ENCODE measurements at regions not wholly inside any gene's neighbourhood (a gene's known extent, or its start where the extent isn't known, plus 50 kb on each side); places are given as distances from the start of the nearest gene placed in this dataset.

DNA sequence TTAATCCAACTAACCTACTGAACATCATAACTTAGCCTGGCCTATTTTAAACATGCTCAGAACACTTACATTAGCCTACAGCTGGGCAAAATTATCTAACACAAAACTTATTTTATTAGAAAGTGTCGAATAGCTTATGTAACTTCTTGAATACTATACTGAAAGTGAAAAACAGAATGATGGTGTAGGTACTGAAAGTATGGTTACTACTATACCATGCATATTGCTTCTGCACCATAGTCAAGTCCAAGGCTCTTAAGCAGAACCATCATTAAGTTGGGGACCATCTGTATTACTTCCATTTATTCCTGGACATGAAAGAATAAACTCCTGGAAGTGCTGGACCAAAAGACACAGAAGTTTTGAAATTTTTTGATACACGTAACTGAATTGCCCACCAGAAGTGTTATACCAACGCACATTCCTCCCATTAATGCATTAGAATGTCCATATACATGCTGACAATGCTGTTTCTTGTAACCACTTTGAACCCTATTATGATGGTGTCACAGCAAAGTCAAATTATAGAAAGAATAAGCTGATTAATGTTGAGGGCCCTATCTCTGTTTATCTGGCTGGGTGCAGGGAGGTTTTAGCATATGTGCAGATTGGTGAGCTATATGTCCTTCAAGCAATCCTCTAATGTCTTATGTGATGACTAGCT is 375.7 kb downstream of the ACTL7B start:
- DNase-seq = no peak

DNA sequence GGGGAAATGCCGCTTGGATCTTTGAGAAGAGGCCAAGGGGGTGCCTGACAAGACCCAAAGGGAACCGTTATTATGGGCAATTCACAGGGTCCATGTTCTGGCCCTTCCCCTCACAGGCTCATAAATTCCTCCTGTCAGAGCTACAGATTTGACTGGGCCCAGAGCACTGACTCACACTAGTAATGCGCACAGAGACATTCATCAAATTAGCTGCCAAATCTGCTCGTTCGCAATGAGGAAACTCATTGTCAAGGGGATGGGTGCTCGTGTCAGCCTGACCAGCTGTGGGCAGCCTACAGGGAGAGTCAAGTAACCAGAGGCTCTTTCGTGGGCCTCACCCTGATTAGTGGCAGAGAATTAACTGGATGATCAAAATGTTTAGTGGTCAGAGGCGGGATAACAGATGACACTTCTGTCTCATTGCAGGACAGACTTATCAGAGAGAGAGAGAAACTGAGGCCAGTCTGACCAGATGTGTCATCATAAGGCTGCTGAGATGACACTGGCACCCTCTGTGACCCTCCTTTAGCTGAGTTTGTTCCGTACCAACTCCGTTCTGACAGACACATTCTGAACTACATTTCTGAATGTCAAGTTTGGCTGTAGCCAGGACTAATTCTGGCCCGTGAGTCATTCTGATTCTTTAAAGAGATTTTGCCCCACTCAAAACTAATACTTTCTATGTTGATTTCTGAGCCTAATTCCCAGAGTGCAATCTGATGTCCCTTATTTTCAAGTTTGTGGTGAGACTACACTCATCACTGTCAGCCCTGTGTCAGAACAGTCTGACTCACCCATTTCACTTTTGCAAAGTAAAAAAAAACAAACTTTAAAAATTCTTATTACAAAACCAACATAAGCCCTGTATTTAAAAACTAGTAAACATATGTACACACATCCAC is 377.1 kb downstream of the ACTL7B start:
- DNase-seq = no peak

DNA sequence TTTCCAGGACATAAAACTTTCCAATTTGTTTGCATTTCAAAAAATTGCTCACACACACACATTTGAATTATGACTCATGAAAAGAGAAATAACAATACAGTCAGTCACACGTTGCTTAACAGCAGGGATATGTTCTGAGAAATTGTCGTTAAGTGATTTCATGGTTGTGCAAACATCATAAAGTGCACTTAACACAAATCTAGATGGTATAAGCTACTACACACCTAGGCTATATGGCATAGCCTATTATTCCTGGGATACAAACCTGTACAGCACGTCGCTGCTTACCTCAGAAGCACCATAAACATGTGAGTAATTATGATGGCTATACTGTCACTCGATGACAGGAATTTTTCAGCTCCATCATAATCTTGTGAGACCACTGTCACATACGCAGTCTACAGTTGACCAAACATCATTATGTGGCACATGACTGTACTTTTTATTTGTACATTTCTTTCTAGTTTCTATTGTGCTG is 378.2 kb downstream of the ACTL7B start:
- peak; percentile 1 for DNase-seq

DNA sequence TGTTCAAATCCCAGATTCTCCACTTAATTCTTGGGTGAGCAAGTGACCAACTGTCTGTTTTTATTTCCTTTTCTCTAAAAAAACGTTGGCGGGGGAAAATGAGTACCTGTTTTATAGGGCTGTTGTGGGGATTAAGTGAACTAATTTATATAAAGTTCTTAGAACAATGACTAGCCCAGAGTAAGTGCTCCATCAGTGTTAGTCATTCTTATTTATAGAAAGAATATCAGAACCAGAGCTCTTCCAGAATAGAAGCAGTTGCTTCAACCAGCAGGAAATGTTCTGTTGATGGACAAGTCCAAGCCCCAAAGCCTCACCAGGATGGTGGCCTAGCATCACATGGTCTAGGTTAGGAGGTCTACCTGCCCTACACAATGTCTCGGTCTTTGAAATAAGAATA is 379.2 kb downstream of the ACTL7B start:
- DNase-seq = no peak

DNA sequence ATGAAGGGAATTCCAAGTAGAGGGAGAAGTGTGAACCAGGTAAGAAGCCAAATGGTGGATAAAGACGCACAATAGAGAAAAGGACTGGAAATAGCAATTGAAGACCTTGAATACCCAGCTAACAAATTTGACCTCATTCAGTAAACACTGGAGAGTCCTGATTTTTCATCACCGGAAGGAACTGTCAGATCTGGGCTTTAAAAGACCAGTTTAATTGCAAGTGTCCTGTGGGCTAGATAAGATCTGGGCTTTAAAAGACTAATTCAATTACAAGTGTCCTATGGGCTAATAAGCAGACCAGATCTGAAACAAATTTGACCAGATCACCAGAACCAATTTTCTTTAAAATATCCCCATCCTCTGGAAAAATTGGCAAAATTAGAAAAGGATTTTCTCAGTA is 380.0 kb downstream of the ACTL7B start:
- DNase-seq = peak; percentile 14

DNA sequence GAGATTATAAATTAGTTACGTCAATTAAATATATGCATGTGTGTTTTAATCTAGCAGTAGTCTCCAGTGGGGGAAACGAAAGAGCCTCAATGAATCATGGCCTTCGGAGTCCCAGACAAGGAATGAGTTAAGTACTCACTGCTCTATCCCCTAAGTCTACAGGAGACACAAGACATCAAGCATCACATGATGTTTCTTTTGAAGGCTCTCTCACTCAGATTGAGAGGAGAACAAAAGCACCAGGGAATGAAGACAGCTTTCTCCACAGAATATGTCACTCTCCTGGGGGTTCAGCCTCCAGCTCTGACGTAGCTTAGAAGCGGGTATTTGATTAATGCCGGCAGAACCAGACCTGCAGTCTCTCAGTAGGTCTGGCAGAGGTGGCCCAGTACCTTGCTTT is 381.4 kb downstream of the ACTL7B start:
- DNase-seq = no peak

DNA sequence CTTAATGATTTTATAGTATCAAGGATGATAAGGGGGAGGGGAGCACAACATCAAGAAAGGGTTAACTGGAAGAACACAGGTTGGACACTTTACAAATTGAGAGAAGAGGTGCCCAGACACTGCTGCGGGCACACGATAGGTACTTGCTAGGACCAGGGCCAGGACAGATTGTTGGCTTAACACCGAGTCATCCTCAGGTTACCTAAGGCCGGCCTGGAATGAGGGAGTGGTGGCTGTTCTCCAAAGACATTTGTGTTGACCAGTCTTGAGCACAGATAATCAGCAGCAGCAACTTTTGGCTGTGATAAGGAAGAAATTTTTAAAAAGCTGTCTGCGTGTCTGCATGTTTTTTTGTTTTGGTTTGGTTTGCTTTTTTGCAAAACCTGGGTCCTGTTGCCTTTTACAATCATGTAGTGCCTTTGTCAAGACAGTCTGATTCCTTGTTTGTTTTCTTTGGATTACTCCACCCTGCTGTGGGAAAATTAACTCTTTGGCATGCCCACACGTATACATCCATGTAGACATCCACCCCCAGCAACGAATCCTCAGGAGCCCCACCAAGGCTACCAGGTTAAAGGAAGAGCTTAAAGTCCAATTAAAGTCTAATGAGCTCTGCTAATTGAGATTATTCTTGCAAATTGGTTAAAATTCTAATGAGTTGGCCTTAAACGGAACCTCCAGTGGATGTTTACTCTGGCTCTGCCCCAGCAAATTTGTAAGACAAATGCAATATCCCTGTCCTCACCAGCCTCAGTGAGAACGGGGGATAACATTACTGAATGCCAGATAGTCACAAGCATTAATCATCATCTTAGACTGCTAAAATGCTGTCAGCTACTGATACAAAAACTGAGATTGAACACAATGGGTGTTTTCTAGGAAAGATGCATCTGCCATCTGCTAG is 382.3 kb downstream of the ACTL7B start:
- peak; percentile 24 for DNase-seq

DNA sequence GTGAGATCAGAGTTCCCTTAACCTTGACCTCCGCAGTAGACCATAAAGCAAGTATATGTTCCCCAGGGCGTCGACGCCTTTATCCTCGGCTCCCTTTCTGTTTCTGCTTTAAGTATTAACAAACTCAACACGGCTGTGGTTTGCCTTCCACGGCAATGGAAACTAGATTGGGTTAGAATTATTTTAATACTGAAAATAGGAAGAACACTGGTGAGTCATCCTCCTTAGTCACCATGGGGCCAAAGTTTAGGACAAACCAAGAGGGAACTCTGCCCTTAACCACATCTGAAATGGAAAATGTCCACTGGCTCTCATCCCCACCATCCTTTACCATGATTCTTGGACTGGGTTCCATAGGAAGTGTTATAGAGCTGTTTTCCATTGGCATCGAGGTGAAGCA is 386.1 kb downstream of the ACTL7B start:
- DNase-seq = no peak

DNA sequence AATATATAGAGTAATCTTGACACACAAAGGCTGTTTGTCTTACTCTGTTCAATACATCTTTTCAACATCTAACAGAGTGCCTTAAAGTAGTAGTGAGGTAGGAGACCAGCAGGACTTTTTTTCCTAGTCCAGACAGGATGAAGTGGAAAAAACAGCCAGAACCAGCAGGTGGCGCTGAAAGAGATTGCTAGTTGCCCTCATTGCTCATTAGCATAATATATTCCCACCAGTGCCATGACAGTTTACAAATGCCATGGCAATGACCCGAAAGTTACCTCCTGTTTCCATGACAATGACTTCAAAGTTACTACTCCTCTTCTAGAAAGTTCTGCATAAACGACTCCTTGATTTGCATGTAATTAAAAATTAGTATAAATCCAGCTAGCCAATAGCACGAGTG is 387.4 kb downstream of the ACTL7B start:
- DNase-seq = peak; percentile 8

DNA sequence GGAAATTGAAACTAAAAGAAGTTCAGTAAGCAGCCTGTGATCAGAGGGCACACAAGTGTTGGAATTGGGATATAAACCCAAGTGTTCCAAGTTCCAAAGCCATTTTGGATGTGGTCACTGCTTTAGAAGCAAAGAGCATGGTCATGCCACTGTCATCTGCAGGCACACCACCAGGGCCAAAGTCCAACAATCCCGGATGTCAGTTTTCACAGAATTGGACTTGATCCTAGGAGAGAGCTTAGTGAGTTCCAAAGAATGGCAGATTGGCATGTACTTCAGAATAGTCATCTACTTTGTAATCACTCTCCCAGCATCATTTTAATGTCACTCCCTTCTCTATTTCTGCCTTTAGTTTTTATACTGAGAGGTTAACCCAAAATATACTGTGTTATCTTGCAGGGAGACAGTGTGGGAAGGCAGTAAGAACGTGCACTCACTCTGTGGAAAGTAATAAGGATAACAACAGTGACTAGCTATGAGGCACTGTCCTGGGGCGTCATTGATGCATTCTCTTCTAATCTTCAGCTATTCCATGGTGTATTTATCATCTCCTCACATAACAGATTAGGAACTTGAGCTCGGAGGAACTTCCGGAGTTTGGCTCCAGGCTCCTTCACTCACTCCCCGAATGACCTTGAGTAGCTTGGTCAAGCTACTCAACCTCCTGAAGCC is 388.0 kb downstream of the ACTL7B start:
- DNase-seq = no peak

DNA sequence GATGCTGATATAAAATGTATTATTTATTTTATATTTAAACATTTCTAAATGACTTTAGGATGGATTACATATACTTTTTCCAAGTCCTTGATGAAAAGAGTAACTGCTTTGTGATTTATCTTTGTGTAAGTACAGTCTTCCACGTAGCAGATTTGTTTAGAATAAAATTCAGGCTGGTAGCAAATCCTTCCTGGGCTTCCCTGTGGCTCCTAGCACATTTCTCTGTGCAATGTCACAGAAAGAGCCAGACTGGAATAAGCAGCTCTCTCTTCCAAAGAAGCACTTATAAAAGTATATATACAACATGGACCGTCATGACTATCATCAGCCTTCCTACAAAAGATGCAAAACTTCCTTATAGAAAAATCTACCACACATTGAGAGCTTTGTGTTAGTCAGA is 388.6 kb downstream of the ACTL7B start:
- no peak for DNase-seq

DNA sequence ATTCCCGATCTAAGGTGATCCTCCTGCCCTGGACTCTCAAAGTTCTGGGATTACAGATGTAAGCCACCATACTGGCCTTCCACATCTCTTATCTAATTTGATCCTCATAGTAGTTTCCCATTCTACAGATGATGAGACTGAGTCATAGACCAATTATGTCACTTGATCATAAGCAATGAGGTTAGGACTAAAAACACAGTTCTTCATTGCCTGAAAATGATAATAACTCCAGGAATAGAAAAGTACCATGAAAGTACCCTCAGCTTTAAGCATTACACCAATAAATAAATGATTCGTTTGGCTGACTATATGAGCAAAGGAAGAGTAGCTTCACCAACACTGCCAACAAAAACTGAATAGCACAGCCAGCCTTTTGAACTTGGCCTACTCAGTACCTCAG is 389.5 kb downstream of the ACTL7B start:
- no peak for DNase-seq

DNA sequence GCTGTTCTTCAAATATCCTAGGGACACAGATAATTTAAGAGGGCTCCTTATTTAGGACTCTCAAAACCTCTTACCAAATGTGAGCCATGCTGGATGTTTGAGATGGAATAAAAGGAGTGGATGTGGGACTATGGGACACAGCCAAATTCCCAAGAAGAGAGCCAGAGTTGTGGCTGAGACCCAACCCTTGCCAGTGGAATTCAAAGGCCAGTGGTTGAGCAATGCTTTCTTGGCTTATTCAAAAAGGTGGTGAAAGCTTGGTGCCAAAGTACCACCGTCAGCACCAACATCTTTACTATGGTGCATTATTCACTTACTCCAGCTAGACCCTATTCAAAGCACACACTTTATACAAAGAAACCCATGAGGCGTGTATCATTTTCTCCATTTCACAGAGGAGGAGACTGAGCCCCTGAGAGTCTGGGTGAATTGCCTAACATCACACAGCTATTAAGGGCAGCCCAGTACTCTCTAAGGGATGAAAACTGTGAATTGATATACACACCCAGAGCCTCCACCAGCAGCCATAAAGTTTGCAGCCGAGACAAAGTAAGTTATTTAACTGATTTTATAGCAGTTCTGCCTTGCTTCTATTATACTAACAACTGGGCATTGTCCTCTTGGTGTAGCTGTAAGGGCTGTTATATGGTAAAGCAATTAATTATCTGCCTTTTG is 391.7 kb downstream of the ACTL7B start:
- DNase-seq = no peak

DNA sequence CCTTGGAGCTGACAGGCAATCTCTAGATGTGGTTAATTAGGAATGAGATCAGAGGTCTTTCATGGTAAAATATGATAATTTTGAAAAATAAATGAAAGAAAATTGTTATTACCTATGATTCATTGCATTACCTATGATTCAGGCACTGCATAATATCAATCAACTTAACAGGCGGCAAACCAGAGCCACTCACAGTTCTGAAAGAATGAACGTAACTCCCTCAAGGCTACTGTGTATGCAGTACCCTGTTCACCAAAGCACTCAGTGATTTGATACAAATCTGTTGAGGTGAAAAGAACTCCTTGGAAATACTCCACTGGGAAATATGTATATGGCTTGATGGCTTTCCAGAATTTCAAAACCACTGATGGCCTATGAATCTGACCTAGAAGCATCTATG is 398.9 kb downstream of the ACTL7B start:
- no peak for DNase-seq

DNA sequence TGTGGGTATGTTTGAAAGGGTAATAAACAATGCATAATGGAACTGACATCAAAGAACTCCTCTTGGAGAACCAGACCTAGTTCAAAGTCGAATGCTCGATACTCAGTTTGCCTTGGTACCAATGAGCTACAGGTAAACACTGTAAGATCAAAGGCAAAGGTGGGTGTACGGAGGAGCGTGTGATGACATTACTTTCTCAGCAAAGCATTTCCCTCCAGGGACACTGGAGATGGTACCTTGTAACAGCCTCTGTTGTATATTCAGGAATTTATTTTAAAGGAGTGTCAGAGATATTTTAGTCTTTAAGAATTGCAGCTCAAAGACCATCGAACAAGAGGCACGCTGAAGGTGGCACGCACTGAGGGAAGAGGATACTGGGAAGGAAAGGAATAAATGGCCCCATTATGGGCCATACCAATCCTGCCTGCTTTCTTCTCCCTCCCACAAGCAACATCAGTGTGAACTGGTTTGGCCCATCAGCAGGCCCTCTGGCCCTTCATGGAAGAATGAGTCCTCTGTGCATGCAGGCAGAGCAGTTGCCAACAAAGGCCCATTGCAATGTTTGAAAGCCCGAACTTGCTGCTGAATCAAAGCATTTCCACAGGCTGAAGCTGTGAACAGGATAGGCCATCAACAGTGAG is 410.2 kb downstream of the ACTL7B start:
- no peak for DNase-seq

DNA sequence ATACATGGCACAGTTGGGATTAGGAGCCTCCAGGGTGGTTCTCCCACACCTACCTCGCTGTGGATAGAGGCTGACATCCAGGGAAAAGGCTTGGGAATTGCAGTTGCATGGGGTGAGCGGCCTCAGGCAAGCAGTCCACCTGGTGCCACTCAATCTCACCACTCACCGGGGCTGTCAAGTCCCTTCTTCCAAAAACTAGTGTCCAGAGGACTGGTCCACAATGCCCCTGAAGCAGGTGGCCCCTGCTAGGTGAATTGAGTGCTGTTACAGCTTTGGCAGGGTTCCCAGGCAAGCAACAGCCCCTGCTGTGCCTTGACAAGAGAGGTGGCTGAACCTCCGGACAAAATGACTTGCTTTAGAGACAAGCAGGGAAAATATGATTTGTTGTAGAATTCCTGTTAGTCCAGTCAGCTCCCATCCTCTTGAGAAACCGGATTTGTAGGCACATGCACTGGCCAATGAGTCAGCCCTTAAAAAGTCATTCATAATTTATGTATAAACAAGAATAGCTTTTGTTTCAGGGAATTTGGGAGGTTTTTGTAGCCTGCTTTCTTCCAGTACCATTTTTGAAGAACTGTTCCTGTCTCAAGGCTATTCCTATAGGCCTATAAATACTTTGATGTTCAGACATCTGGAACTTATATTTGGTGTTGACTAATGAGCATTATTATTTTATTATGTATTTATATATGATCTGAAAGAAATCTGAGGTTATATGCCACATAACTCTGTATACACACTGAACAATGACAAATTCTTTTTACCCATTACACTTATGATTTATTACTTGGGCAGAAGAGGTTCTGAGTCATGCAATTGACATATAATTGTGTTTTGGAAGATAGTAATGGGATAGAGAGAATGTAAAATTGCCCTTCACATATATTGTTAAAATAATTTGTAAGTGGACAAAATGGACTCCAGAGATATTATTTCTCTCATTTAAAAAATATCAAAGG is 411.1 kb downstream of the ACTL7B start:
- peak; percentile 95 for DNase-seq

DNA sequence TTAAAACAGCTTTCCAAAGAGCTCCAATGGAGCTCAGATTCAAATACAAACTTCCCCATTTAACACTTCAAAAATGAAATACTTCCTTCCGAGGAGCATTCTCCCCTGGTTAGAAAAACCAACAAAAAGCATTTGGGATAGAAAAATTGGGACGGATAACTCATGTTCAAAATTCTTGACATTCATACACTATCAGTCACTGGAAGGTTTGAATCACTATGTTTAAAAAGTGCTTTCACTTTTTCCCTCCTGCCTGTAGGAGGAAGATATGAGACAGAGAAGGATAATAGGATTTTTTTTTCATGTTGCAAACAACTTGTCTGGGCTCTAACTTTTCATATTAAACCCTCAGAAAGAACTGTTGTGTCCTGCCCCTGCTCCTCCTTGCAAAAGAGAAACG is 412.0 kb downstream of the ACTL7B start:
- DNase-seq = no peak

DNA sequence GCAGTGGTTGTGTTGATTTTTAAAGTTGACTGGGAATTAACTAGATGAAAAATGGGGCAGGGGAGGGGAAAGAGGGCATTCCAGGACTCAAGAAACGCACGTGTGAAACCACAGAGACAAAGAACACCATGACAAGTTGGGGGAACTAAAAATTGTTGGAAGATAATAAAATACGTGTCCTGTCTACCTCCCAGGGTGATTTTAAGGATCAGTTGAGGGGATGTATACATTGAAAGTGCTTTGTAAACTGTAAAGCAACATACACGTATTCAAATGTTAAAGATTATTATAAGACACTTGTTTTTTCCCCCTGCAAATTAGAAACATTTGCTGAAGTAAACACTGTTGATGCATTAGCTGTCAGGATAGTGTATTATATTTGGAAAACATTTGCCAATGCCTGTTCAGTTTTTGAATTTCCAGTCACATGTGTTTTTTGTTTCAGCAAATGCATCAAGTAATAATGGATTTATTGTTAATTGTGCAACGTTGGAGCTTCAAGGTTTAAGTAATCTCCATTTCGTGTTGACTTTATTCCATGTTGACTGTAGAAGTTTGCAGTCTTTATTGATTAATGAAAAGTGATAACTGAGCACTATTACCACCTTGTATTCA is 412.7 kb downstream of the ACTL7B start:
- DNase-seq = no peak

DNA sequence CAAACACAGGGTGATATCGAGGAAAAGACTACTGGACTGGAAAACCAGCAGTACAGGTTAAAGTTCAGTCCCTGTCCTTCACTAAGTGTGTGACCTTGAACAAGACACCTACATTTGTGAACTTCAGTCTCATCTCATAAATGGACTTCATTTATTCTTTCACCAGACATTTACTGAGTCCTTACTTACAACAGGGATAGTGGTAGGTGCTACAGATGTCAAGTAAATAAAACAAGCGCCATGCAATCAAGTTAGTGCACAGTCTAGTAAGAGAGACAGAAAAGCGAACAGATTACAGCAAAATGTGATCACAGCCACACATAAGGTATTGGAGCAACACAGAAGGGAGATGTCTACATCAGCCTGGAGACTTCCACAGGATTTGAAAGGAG is 413.2 kb downstream of the ACTL7B start:
- DNase-seq = no peak

DNA sequence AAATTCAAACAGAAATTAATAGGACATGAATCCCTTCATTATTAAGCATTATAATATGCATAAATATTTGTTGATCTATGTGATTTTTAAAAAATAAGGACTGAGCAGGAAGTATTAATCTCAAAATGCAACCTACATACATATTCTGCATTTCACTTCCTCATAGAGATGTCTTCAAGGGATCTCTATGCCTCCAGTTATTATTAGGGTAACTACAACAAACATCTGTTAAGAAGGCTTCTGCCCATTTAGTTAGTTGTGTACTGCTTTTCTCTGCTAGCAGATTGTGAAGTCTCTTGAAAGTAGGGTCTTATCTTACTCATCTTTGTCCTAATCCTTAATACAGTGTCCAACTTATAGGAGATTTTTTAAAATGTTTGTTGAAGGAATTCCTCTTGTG is 414.1 kb downstream of the ACTL7B start:
- no peak for DNase-seq
